SK-N-SH treated with all-trans-retinoic acid at 6 μM for 48 hours (cell line): ENCODE measurements at regions not wholly inside any gene's neighbourhood (a gene's known extent, or its start where the extent isn't known, plus 50 kb on each side); places are given as distances from the start of the nearest gene placed in this dataset.

Experiments
- ARNTL ChIP-seq: fragments of 450-650 bp; formaldehyde crosslinking; IDR thresholded peaks from 2 replicates; pipeline ENCODE4 v1.5.0; 2020; ENCODE audit warnings: low read depth, mild to moderate bottlenecking, moderate library complexity, borderline replicate concordance
- CREB5 ChIP-seq: fragments of 250-450 bp; sonication (Bioruptor Pico); IDR thresholded peaks from 2 replicates; pipeline ENCODE4 v1.5.1; 2020; ENCODE audit warnings: low read depth, mild to moderate bottlenecking, moderate library complexity
- CSDC2 ChIP-seq: fragments of 250-450 bp; sonication (Bioruptor Pico); IDR thresholded peaks from 2 replicates; pipeline ENCODE4 v1.5.0; 2020; ENCODE audit warnings: mild to moderate bottlenecking, moderate library complexity
- ESRRG ChIP-seq: fragments of 250-450 bp; sonication (Bioruptor Pico); IDR thresholded peaks from 2 replicates; pipeline ENCODE4 v1.6.1; 2021; ENCODE audit warnings: mild to moderate bottlenecking
- GLIS3 ChIP-seq: fragments of 250-450 bp; sonication (Bioruptor Pico); IDR thresholded peaks from 2 replicates; pipeline ENCODE4 v1.5.0; 2020; ENCODE audit warnings: mild to moderate bottlenecking, moderate library complexity
- PATZ1 ChIP-seq: fragments of 250-450 bp; sonication (Bioruptor Pico); IDR thresholded peaks from 2 replicates; pipeline ENCODE4 v1.8.0; 2020; ENCODE audit warnings: mild to moderate bottlenecking, moderate library complexity, borderline replicate concordance
- TCF4 ChIP-seq: fragments of 250-450 bp; sonication (Bioruptor Pico); IDR thresholded peaks from 2 replicates; pipeline ENCODE4 v1.8.0; 2021; ENCODE audit warnings: mild to moderate bottlenecking, moderate library complexity, borderline replicate concordance
- ZNF565 ChIP-seq: fragments of 450-650 bp; formaldehyde crosslinking; conservative IDR thresholded peaks from 2 replicates; pipeline ENCODE4 v1.5.0; 2020; ENCODE audit warnings: low read depth, mild to moderate bottlenecking, moderate library complexity
- ZNF70 ChIP-seq: fragments of 450-650 bp; formaldehyde crosslinking; IDR thresholded peaks from 2 replicates; pipeline ENCODE4 v1.5.0; 2020; ENCODE audit warnings: mild to moderate bottlenecking, moderate library complexity
- ZNF8 ChIP-seq: fragments of 450-650 bp; formaldehyde crosslinking; IDR thresholded peaks from 2 replicates; pipeline ENCODE4 v1.5.0; 2020; ENCODE audit warnings: mild to moderate bottlenecking, moderate library complexity

- TF ChIP-seq CREB5: no peak
- TF ChIP-seq ESRRG (CRISPR knock-in tag): no peak
- TF ChIP-seq ZNF8: no peak
- no peak for TF ChIP-seq GLIS3 (CRISPR knock-in tag)
- TF ChIP-seq PATZ1 (CRISPR knock-in tag): no peak
- no peak for TF ChIP-seq ZNF70 (CRISPR knock-in tag)
- TF ChIP-seq ZNF565 (CRISPR knock-in tag): no peak
- TF ChIP-seq TCF4: no peak
- no peak for TF ChIP-seq ARNTL (CRISPR knock-in tag)
- no peak for TF ChIP-seq CSDC2 (CRISPR knock-in tag)
Measured at GRCh38 chr4:123606336-123606735, 209.7 kb downstream of the SPRY1 start.
